Naive thymus-derived CD4-positive, alpha-beta T cell (primary cell): ENCODE measurements at regions not wholly inside any gene's neighbourhood (a gene's known extent, or its start where the extent isn't known, plus 50 kb on each side); places are given as distances from the start of the nearest gene placed in this dataset.

Source experiments
- ATAC-seq: fragments of 150-1000 bp; cut with Tn5 transposase; 2 replicates; pipeline ENCODE4 v1.10.0; 2021; ENCODE audit warnings: mild to moderate bottlenecking, moderate library complexity
- CTCF ChIA-PET: fragments of 350-600 bp; sonication (Branson Sonifier 250); formaldehyde crosslinking; loops from one replicate; lab custom pipeline; 2021; ENCODE audit warnings: antibody characterized with exemption; lab: Charles Lee
- POLR2A ChIA-PET: fragments of 350-600 bp; sonication (Branson Sonifier 250); formaldehyde crosslinking; loops from one replicate; lab custom pipeline; 2021; ENCODE audit warnings: antibody characterized with exemption, inconsistent platforms; lab: Charles Lee
- DNase-seq, 9 donors: peaks; one replicate each; pipeline versions ENCODE4 v3.0.0 to v3.0.0-alpha.2; 2020 to 2022; ENCODE audit warnings: mixed read lengths in 1 of 9
- H3K27ac ChIP-seq: one replicate; pipeline ENCODE4 v1.7.0; 2013; ENCODE audit warnings: mild to moderate bottlenecking, low read depth, low read length, moderate library complexity
- H3K27me3 ChIP-seq, 2 donors: one replicate each; pipeline ENCODE4 v1.7.0; 2013; ENCODE audit warnings: low read length in 2 of 2, mild to moderate bottlenecking in 2 of 2, moderate library complexity in 2 of 2; ENCODE audit not compliant: control insufficient read depth in 2 of 2, insufficient read depth in 2 of 2
- H3K36me3 ChIP-seq, 3 experiments: 1 replicate in 2 of 3; 2 replicates in 1 of 3; pipeline ENCODE4 v1.7.0; 2013; ENCODE audit warnings: low read length in 3 of 3, mild to moderate bottlenecking in 3 of 3, moderate library complexity in 1 of 3; ENCODE audit not compliant: insufficient read depth in 3 of 3, control insufficient read depth in 2 of 3
- H3K4me1 ChIP-seq, 2 donors: one replicate each; pipeline ENCODE4 v1.7.0; 2013; ENCODE audit warnings: low read length in 2 of 2, mild to moderate bottlenecking in 2 of 2, moderate library complexity in 1 of 2; ENCODE audit not compliant: control insufficient read depth in 2 of 2, insufficient read depth in 2 of 2
- H3K4me3 ChIP-seq: 2 replicates; pipeline ENCODE4 v1.7.0; 2013; ENCODE audit warnings: mild to moderate bottlenecking, low read length
- H3K9me3 ChIP-seq, 3 experiments: 1 replicate in 2 of 3; 2 replicates in 1 of 3; pipeline ENCODE4 v1.7.0; 2013; ENCODE audit warnings: low read length in 3 of 3; ENCODE audit not compliant: control insufficient read depth in 2 of 3
- H3K27ac Mint-ChIP-seq, 9 donors: one replicate each; pipeline ENCODE4 v1.8.0; 2020 to 2022; ENCODE audit warnings: mixed read lengths in 9 of 9, mild to moderate bottlenecking in 8 of 9, moderate library complexity in 5 of 9, inconsistent platforms in 2 of 9
- H3K27me3 Mint-ChIP-seq, 5 donors: one replicate each; pipeline ENCODE4 v1.8.0; 2021 to 2022; ENCODE audit warnings: mixed read lengths in 5 of 5, mild to moderate bottlenecking in 1 of 5
- H3K36me3 Mint-ChIP-seq, 5 donors: one replicate each; pipeline ENCODE4 v1.8.0; 2020 to 2022; ENCODE audit warnings: mixed read lengths in 5 of 5, mild to moderate bottlenecking in 3 of 5, inconsistent platforms in 1 of 5
- H3K4me1 Mint-ChIP-seq, 7 donors: one replicate each; pipeline ENCODE4 v1.8.0; 2020 to 2022; ENCODE audit warnings: mixed read lengths in 7 of 7, mild to moderate bottlenecking in 3 of 7, inconsistent platforms in 1 of 7
- H3K4me3 Mint-ChIP-seq, 10 donors: one replicate each; pipeline ENCODE4 v1.8.0; 2020 to 2022; ENCODE audit warnings: mild to moderate bottlenecking in 10 of 10, mixed read lengths in 10 of 10, moderate library complexity in 6 of 10, inconsistent platforms in 2 of 10
- H3K9me3 Mint-ChIP-seq, 11 donors: one replicate each; pipeline ENCODE4 v1.8.0; 2020 to 2022; ENCODE audit warnings: mixed read lengths in 11 of 11, mild to moderate bottlenecking in 4 of 11, inconsistent platforms in 1 of 11, moderate library complexity in 1 of 11
- intact Hi-C, 2 donors: fragments of 100-400 bp; cut with micrococcal nuclease; formaldehyde crosslinking; loops; one replicate each; pipeline ENCODE4 v1.15.1; 2023

- H3K4me3 Mint-ChIP-seq, result no peak overlapping the region
- no peak for DNase-seq
- ChIA-PET POLR2A (no interaction called here), CTCF (no interaction called here)
- H3K36me3 Mint-ChIP-seq, result no peaks in the 10 kb centered on the region
- intact Hi-C loops, result no loop called here
- H3K4me1 Mint-ChIP-seq, result no peaks in the 10 kb centered on the region
- H3K4me3 ChIP-seq, result no peak overlapping the region
- H3K27me3 Mint-ChIP-seq, result peaks cover 13 to 27% (median 16%) of the 10 kb centered on the region in 5 donors
- no peak overlapping the region for H3K27ac Mint-ChIP-seq
- H3K4me1 ChIP-seq, result no peaks in the 10 kb centered on the region
- no peaks in the 10 kb centered on the region for H3K9me3 ChIP-seq
- no peaks in the 10 kb centered on the region for H3K27me3 ChIP-seq
- H3K36me3 ChIP-seq, result no peaks in the 10 kb centered on the region
- no peaks in the 10 kb centered on the region for H3K9me3 Mint-ChIP-seq
- no peak for ATAC-seq
- no peak overlapping the region for H3K27ac ChIP-seq
Observed at GRCh38 chr7:96377399-96377798, 55.5 kb upstream of the SLC25A13 start.
